HTR-8/SVneo (cell line): ENCODE measurements at regions not wholly inside any gene's neighbourhood (a gene's known extent, or its start where the extent isn't known, plus 50 kb on each side); places are given as distances from the start of the nearest gene placed in this dataset.
"Not testable (repeated sequence)": the region's sequence is repeated elsewhere in the genome, so short reads cannot be mapped to it uniquely, and the experiment has no call there.

Source experiments
- DNase-seq: peaks from one replicate; pipeline ENCODE4 v3.0.0; 2011; ENCODE audit warnings: low spot score, mixed read lengths; ENCODE audit not compliant: insufficient read length
- FAIRE-seq: peaks from 2 replicates; lab custom pipeline; 2011; peaks lifted over from hg19 to GRCh38; lab: Jason Lieb, UNC

- FAIRE-seq (no peak), DNase-seq (no peak)
These were observed 177.7 kb downstream of the MREG start for GRCh38 chr2:215835657-215836056.

DNA sequence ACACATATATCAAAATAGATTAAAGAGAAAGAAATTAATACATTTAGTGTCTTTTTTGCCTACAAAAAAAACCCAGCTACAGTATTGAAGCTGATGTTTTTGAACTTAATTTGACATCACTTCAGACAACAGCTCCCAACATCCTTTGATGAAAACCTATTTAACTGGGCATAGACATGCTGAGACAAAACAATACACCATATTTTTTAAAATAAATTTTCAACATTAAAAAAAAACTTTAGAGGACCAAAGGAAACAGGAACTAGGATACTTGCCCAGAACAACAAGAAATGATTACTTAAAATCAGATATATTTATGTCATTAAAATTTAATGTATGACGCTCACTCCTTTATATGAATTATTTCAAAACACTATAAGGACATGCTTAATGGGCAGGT is 178.1 kb downstream of the MREG start:
- DNase-seq: no peak
- no peak for FAIRE-seq

- DNase-seq (no peak), FAIRE-seq (no peak)
These were observed 179.7 kb downstream of the MREG start for GRCh38 chr2:215833531-215834162.

DNA sequence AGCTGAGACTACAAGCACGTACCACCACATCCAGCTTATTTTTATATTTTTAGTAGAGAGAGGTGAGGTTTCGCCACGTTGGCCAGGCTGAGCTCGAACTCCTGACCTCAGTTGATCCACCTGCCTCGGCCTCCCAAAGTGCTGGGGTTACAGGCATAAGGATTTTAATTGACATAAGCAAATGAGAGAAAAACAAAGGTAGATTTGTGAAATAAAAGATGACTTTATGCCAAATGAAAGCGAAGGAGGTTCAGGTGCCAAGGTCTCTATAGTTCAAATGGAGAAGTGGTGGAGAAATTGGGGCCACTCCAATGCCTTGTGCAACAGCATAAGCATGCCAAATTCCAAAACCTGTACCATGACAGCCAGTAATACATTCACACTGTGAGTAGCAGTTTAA is 180.6 kb downstream of the MREG start:
- DNase-seq (no peak), FAIRE-seq (no peak)

DNA sequence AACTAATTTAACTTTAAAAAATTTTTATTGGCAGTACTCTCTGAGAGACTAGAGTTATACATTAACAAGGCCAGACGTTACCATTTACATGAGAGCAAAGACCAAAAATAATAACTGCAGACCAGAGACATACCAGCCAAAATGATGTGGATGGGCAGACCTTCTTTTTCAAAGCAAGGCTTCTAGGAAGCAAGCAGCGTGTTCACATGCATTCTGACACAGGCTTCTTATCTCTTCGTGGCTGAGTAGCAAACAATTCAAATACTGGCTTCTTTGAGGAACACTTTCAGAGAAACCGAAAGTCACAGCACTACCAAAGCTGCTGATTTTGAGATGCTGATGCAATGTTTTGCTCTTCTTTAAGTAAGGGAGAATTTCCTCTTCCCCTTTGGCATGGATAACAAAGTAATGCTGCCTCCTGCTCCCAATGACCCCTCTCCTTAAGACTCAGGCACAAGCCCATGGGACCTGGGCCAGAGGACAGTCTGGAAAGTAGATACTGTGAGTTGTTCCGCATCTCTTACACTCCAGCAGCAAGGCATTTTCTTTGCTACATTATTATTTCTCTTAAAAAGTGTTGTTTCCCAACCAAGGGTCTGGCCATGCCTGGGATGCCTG is 181.9 kb downstream of the MREG start:
- FAIRE-seq: no peak
- DNase-seq: no peak

- FAIRE-seq: no peak
- no peak for DNase-seq
These were observed 183.0 kb downstream of the MREG start for GRCh38 chr2:215830304-215830703.

GRCh38 chr2:215829261-215829660 is 184.1 kb downstream of the MREG start:
- FAIRE-seq (no peak), DNase-seq (no peak)

DNA sequence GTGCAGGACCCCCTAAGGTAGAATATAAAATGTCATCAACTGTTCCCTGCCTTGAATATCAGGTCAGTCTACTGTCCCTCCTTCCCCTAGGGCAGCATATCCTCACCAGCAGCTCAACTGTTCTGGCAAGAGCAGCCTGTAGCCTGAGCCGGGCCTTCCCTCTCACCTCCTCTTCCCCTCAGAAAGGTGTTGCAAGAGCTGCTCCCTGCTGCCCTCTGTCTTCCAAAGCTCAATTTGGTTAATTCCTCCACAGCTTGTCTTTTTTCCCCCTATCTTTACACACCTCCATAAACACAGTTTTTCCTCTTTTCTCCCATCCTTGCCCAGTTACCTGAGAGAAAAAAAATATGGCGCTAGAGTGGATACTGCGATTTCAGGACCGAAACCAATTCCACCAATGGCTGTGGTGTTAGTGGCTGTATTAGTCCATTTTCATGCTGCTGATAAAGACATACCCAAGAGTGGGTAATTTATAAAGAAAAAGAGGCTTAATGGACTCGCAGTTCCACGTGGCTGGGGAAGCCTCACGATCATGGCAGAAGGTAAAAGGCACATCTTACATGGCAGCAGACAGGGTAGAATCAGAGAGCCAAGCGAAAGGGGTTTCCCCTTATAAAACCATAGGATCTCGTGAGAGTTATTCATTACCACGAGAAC is 184.7 kb downstream of the MREG start:
- no peak for FAIRE-seq

DNA sequence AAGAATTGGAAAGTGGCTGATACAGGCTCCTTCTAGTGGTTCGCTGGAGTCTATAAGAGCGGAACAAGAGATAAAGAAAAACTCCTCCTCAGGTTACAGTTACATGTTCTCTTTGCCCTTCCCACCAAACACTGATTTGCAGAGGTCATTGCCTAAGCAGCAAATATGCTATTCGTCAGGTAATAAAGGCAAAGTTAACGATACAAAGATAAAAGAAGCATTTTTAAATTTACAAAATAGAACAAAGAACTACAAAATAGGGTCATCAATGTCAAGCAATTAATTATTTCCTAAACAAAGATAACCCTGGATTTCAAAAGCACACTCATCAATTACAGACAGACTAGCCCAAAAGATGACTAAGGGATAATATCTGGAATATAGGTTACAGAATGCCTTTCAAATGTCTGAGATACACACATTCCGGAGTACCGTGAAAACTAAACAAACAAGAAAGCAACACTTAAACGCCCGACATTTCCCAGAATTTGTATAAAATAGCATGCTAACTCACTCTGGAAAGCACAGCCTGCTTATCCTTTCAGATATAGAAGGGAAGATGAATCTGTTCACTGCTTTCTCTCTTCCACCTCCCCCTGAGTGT is 186.4 kb downstream of the MREG start:
- DNase-seq (no peak), FAIRE-seq (no peak)

More for the DNA sequence above, 184.7 kb downstream of the MREG start:
- peak; percentile 58 for DNase-seq

- no peak for DNase-seq
- no peak for FAIRE-seq
These were observed 187.0 kb downstream of the MREG start for GRCh38 chr2:215826376-215826775.

DNA sequence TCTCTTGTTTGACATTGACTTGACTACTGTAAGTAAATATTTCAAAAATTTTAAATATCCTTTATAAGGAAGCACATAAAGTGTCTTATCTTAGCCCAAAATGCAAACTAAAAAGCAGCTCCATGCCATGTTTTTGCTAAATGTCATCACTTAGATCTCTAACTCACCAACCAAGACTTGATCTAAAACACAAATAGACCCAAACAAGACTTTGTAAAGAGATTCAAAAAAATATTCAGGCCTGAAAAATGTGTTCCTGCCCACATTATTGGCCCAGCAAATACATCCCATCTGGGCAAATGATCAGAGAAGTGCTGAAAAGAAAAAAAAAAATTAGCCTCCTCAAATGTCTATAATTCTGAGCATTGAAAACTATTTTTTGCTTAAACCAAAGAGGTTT is 187.6 kb downstream of the MREG start:
- FAIRE-seq (no peak), DNase-seq (no peak)

GRCh38 chr2:215821298-215821697 is 192.1 kb downstream of the MREG start:
- DNase-seq, FAIRE-seq: not testable (repeated sequence)

GRCh38 chr2:215819713-215820112 is 193.6 kb downstream of the MREG start:
- not testable (repeated sequence) for FAIRE-seq, DNase-seq

GRCh38 chr2:215817046-215817445 is 196.3 kb downstream of the MREG start:
- FAIRE-seq (no peak), DNase-seq (no peak)

GRCh38 chr2:215816424-215816823 is 196.9 kb downstream of the MREG start:
- DNase-seq (no peak), FAIRE-seq (no peak)

- DNase-seq (no peak), FAIRE-seq (no peak)
These were observed 197.4 kb downstream of the MREG start for GRCh38 chr2:215815960-215816359.

DNA sequence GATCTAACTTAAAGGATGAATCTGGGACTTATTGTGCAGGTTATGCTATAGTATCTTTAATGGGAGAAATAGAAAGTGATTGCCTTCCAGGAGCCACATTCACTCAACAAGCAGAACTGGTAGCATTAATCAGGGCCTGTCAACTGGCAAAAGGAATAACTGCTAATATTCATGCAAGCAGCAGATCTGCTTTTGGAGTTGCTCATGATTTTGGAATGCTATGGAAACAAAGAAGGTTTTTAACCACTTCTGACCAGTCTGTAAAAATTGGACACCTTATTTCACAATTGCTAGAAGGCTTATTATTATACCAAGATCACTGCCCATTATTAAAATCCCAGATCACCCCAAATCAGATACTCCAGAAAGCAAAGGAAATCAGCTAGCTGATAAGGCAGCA is 200.4 kb downstream of the MREG start:
- DNase-seq (peak; percentile 17), FAIRE-seq (peak; percentile 26)

GRCh38 chr2:215811409-215812345 is 201.7 kb downstream of the MREG start:
- FAIRE-seq (no peak), DNase-seq (no peak)

DNA sequence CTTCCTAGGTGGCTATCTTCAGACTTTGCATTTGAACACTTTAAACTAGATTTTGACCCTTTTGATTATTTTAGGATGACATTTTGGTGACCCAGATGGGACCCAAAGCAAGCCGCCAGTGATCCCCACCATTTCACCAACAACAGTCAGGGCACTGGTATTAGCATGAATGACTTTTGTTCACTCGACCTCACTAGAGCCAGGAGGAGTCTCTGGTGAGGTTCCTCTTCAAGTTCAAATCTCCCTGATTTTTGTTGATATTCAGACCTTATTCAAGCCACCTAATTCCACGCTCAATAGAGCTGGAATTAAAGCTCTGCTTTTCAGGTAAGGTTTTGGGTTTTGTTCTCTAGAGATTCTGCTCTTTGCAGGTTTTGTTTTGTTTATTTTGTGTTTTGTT is 202.3 kb downstream of the MREG start:
- no peak for FAIRE-seq
- no peak for DNase-seq

DNA sequence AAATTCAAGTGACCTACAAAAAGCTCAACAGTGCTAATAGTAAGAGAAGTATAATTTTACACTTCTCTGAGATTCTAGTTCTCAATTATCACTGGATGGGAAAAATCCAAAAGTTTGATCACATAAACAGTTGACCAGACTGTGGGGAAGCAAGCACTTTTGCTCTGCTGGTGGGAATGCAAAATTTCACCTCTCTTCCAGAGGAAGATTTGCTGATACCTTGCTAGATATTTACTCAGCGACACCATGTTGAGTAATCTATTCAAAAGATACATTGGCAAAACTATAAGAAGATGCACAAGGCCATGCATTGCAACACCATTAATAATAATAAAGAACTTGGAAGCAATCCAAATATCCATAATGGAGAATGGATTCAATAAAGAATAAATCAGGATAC is 204.4 kb downstream of the MREG start:
- no peak for DNase-seq
- no peak for FAIRE-seq
